GM23338 (cell line): ENCODE measurements at regions not wholly inside any gene's neighbourhood (a gene's known extent, or its start where the extent isn't known, plus 50 kb on each side); places are given as distances from the start of the nearest gene placed in this dataset.

Experiments
- ATAC-seq: fragments of 200-7000 bp; cut with Tn5 transposase; 3 replicates; pipeline ENCODE4 v1.9.1; 2020
- DNase-seq: peaks from one replicate; pipeline ENCODE4 v3.0.0-alpha.2; 2015; ENCODE audit warnings: low spot score
- H2AFZ ChIP-seq: fragments of 200-600 bp; sonication (generic); 2 replicates; pipeline ENCODE4 v1.8.0; 2016; ENCODE audit warnings: antibody characterized with exemption, mild to moderate bottlenecking, moderate library complexity
- H3F3A ChIP-seq: fragments of 200-600 bp; sonication (generic); replicated peaks from 2 replicates; pipeline ENCODE4 v1.8.0; 2017; ENCODE audit warnings: antibody characterized with exemption, mixed run types, low read depth
- H3K27ac ChIP-seq: fragments of 200-600 bp; sonication (generic); 2 replicates; pipeline ENCODE4 v1.6.1; 2016; ENCODE audit warnings: low read depth
- H3K27me3 ChIP-seq: fragments of 200-600 bp; sonication (generic); 2 replicates; pipeline ENCODE4 v1.8.0; 2016; ENCODE audit warnings: mild to moderate bottlenecking, mixed run types, moderate library complexity; ENCODE audit not compliant: insufficient read depth
- H3K36me3 ChIP-seq: fragments of 200-600 bp; sonication (generic); 2 replicates; pipeline ENCODE4 v1.8.0; 2016; ENCODE audit warnings: mild to moderate bottlenecking; ENCODE audit not compliant: insufficient read depth
- H3K4me1 ChIP-seq: fragments of 200-600 bp; sonication (generic); 2 replicates; pipeline ENCODE4 v1.8.0; 2016; ENCODE audit warnings: mild to moderate bottlenecking, moderate library complexity; ENCODE audit not compliant: insufficient read depth
- H3K4me2 ChIP-seq: fragments of 200-600 bp; sonication (generic); 2 replicates; pipeline ENCODE4 v1.7.1; 2017; ENCODE audit warnings: mixed run types
- H3K4me3 ChIP-seq: fragments of 200-600 bp; sonication (generic); 2 replicates; pipeline ENCODE4 v1.6.1; 2016; ENCODE audit warnings: mixed run types
- H3K79me2 ChIP-seq: fragments of 200-600 bp; sonication (generic); replicated peaks from 2 replicates; pipeline ENCODE4 v1.8.0; 2017; ENCODE audit warnings: mild to moderate bottlenecking; ENCODE audit not compliant: insufficient read depth
- H3K9me2 ChIP-seq: fragments of 200-600 bp; sonication (generic); 2 replicates; pipeline ENCODE4 v1.8.0; 2017; ENCODE audit not compliant: insufficient read depth
- H4K20me1 ChIP-seq: fragments of 200-600 bp; sonication (generic); replicated peaks from 2 replicates; pipeline ENCODE4 v1.8.0; 2017; ENCODE audit warnings: mild to moderate bottlenecking; ENCODE audit not compliant: insufficient read depth
- H3K27ac Mint-ChIP-seq: 2 replicates; pipeline ENCODE4 v1.8.0; 2020; ENCODE audit warnings: inconsistent platforms, mild to moderate bottlenecking, moderate library complexity, mixed read lengths
- H3K27me3 Mint-ChIP-seq: 3 replicates; pipeline ENCODE4 v1.8.0; 2022; ENCODE audit warnings: low read depth, mild to moderate bottlenecking, moderate library complexity, mixed read lengths, inconsistent platforms; ENCODE audit not compliant: insufficient read depth, poor library complexity
- H3K36me3 Mint-ChIP-seq: 3 replicates; pipeline ENCODE4 v1.8.0; 2021; ENCODE audit warnings: low read depth, mild to moderate bottlenecking, inconsistent platforms, moderate library complexity, mixed read lengths
- H3K4me1 Mint-ChIP-seq: 3 replicates; pipeline ENCODE4 v1.8.0; 2020; ENCODE audit warnings: mild to moderate bottlenecking, inconsistent platforms, mixed read lengths
- H3K4me3 Mint-ChIP-seq: 3 replicates; pipeline ENCODE4 v1.8.0; 2021; ENCODE audit warnings: moderate library complexity, mild to moderate bottlenecking, inconsistent platforms, mixed read lengths
- H3K9me3 Mint-ChIP-seq: 3 replicates; pipeline ENCODE4 v1.8.0; 2020; ENCODE audit warnings: moderate library complexity, mild to moderate bottlenecking, inconsistent platforms, mixed read lengths
- CREB1 ChIP-seq: fragments of 250-450 bp; sonication (Bioruptor Pico); IDR thresholded peaks from 2 replicates; pipeline ENCODE4 v1.5.0; 2020; ENCODE audit warnings: low read depth, mild to moderate bottlenecking, moderate library complexity
- EZH2 ChIP-seq: fragments of 200-600 bp; sonication (generic); IDR thresholded peaks from one replicate; pipeline ENCODE4 v1.8.0; 2017; ENCODE audit warnings: antibody characterized with exemption, mild to moderate bottlenecking, low read depth; ENCODE audit not compliant: unreplicated experiment
- JUNB ChIP-seq: IDR thresholded peaks from one replicate; pipeline ENCODE4 v1.6.1; 2016; ENCODE audit warnings: antibody characterized with exemption; ENCODE audit not compliant: unreplicated experiment
- NANOG ChIP-seq: IDR thresholded peaks from 2 replicates; pipeline ENCODE4 v1.6.1; 2016; ENCODE audit warnings: antibody characterized with exemption, borderline replicate concordance
- POLR2AphosphoS5 ChIP-seq: IDR thresholded peaks from 2 replicates; pipeline ENCODE4 v1.6.1; 2016; ENCODE audit warnings: antibody characterized with exemption, low read depth
- STAT1 ChIP-seq: IDR thresholded peaks from one replicate; pipeline ENCODE4 v1.6.1; 2016; ENCODE audit warnings: antibody characterized with exemption; ENCODE audit not compliant: unreplicated experiment
- ZNF114 ChIP-seq: fragments of 250-450 bp; sonication (Bioruptor Pico); IDR thresholded peaks from 2 replicates; pipeline ENCODE4 v1.5.0; 2020; ENCODE audit warnings: mild to moderate bottlenecking, moderate library complexity
- ZNF331 ChIP-seq: fragments of 250-450 bp; sonication (Bioruptor Pico); IDR thresholded peaks from 2 replicates; pipeline ENCODE4 v1.5.0; 2020; ENCODE audit warnings: low read depth, mild to moderate bottlenecking, moderate library complexity
- TF ChIP-seq, protein P1 (sequence below), 2 experiments: fragments of 200-600 bp in 1 of 2; sonication (generic) in 1 of 2; conservative IDR thresholded peaks; 2 replicates each; pipeline versions ENCODE4 v1.5.1 to v1.6.1; 2016 to 2017; ENCODE audit warnings: antibody characterized with exemption in 2 of 2, low read depth in 2 of 2, mild to moderate bottlenecking in 2 of 2, moderate library complexity in 1 of 2
- TF ChIP-seq, protein P2 (sequence below): fragments of 250-450 bp; sonication (Bioruptor Pico); IDR thresholded peaks from 2 replicates; pipeline ENCODE4 v1.5.0; 2020; ENCODE audit warnings: mild to moderate bottlenecking, moderate library complexity

DNA sequence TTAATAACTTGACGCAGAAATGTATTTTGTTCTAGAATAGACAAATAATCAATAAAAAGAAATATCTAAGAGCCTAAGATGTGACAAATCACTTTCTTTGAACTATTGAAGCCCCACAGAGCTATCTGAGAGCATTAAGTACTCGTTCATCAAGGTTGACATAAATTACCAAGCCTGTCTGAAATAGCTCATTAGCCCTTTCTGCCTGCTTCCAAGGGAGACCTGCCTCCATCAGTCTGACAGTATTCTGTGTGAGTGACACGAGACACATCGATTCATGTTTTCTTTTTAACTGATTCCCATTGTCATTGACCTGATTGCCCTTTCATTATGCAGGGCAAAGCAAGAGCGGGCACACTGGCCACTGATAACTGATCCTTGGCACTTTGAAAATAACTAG lies 347.5 kb downstream of the KCNA4 start:
- TF ChIP-seq POLR2AphosphoS5 (no peak), CREB1 (CRISPR knock-in tag) (no peak), NANOG (no peak), ZNF331 (no peak), STAT1 (no peak), ZNF114 (no peak), EZH2 (no peak), JUNB (no peak)
- TF ChIP-seq, protein P1, sequence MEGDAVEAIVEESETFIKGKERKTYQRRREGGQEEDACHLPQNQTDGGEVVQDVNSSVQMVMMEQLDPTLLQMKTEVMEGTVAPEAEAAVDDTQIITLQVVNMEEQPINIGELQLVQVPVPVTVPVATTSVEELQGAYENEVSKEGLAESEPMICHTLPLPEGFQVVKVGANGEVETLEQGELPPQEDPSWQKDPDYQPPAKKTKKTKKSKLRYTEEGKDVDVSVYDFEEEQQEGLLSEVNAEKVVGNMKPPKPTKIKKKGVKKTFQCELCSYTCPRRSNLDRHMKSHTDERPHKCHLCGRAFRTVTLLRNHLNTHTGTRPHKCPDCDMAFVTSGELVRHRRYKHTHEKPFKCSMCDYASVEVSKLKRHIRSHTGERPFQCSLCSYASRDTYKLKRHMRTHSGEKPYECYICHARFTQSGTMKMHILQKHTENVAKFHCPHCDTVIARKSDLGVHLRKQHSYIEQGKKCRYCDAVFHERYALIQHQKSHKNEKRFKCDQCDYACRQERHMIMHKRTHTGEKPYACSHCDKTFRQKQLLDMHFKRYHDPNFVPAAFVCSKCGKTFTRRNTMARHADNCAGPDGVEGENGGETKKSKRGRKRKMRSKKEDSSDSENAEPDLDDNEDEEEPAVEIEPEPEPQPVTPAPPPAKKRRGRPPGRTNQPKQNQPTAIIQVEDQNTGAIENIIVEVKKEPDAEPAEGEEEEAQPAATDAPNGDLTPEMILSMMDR (conservative IDR thresholded peaks at IDR 0.05; ENCODE audit: low read depth in 2 of 2), result no peak
- TF ChIP-seq, protein P2, sequence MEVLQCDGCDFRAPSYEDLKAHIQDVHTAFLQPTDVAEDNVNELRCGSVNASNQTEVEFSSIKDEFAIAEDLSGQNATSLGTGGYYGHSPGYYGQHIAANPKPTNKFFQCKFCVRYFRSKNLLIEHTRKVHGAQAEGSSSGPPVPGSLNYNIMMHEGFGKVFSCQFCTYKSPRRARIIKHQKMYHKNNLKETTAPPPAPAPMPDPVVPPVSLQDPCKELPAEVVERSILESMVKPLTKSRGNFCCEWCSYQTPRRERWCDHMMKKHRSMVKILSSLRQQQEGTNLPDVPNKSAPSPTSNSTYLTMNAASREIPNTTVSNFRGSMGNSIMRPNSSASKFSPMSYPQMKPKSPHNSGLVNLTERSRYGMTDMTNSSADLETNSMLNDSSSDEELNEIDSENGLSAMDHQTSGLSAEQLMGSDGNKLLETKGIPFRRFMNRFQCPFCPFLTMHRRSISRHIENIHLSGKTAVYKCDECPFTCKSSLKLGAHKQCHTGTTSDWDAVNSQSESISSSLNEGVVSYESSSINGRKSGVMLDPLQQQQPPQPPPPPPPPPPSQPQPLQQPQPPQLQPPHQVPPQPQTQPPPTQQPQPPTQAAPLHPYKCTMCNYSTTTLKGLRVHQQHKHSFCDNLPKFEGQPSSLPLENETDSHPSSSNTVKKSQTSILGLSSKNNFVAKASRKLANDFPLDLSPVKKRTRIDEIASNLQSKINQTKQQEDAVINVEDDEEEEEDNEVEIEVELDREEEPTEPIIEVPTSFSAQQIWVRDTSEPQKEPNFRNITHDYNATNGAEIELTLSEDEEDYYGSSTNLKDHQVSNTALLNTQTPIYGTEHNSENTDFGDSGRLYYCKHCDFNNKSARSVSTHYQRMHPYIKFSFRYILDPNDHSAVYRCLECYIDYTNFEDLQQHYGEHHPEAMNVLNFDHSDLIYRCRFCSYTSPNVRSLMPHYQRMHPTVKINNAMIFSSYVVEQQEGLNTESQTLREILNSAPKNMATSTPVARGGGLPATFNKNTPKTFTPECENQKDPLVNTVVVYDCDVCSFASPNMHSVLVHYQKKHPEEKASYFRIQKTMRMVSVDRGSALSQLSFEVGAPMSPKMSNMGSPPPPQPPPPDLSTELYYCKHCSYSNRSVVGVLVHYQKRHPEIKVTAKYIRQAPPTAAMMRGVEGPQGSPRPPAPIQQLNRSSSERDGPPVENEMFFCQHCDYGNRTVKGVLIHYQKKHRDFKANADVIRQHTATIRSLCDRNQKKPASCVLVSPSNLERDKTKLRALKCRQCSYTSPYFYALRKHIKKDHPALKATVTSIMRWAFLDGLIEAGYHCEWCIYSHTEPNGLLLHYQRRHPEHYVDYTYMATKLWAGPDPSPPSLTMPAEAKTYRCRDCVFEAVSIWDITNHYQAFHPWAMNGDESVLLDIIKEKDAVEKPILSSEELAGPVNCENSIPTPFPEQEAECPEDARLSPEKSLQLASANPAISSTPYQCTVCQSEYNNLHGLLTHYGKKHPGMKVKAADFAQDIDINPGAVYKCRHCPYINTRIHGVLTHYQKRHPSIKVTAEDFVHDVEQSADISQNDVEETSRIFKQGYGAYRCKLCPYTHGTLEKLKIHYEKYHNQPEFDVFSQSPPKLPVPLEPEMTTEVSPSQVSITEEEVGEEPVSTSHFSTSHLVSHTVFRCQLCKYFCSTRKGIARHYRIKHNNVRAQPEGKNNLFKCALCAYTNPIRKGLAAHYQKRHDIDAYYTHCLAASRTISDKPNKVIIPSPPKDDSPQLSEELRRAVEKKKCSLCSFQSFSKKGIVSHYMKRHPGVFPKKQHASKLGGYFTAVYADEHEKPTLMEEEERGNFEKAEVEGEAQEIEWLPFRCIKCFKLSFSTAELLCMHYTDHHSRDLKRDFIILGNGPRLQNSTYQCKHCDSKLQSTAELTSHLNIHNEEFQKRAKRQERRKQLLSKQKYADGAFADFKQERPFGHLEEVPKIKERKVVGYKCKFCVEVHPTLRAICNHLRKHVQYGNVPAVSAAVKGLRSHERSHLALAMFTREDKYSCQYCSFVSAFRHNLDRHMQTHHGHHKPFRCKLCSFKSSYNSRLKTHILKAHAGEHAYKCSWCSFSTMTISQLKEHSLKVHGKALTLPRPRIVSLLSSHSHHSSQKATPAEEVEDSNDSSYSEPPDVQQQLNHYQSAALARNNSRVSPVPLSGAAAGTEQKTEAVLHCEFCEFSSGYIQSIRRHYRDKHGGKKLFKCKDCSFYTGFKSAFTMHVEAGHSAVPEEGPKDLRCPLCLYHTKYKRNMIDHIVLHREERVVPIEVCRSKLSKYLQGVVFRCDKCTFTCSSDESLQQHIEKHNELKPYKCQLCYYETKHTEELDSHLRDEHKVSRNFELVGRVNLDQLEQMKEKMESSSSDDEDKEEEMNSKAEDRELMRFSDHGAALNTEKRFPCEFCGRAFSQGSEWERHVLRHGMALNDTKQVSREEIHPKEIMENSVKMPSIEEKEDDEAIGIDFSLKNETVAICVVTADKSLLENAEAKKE (CRISPR knock-in tag), result no peak
- Histone ChIP-seq H3K4me1 (no peaks in the 10 kb centered on the region), H2AFZ (0 out of 2 replicates have a peak overlapping the region, but pooled peaks have one; percentile 7), H3K79me2 (no peaks in the 10 kb centered on the region), H3F3A (no peaks in the 10 kb centered on the region), H3K4me2 (no peak overlapping the region), H3K9me2 (0 out of 2 replicates have a peak, but pooled peaks cover 2% of the 10 kb centered on the region), H3K27ac (no peak overlapping the region), H4K20me1 (no peaks in the 10 kb centered on the region), H3K36me3 (no peaks in the 10 kb centered on the region), H3K27me3 (no peaks in the 10 kb centered on the region), H3K4me3 (no peak overlapping the region)
- Mint-ChIP-seq H3K9me3 (peaks cover 4% of the 10 kb centered on the region; the same call in 2 of the 3 replicates), H3K36me3 (no peaks in the 10 kb centered on the region; the same call in 2 of the 3 replicates), H3K4me1 (no peaks in the 10 kb centered on the region), H3K4me3 (no peak overlapping the region), H3K27me3 (no peaks in the 10 kb centered on the region), H3K27ac (no peak overlapping the region)
- DNase-seq, result no peak
- no peak for ATAC-seq
